GM20000 (cell line): ENCODE measurements at regions not wholly inside any gene's neighbourhood (a gene's known extent, or its start where the extent isn't known, plus 50 kb on each side); places are given as distances from the start of the nearest gene placed in this dataset.

Experiments used
- DNase-seq: peaks from one replicate; pipeline ENCODE4 v3.0.0; 2012; ENCODE audit warnings: low spot score
- CTCF ChIP-seq: IDR thresholded peaks from 2 replicates; pipeline ENCODE4 v1.5.1; 2012; ENCODE audit warnings: mild to moderate bottlenecking, control low read depth; ENCODE audit errors: extremely low read depth, missing control alignments

- no peak for TF ChIP-seq CTCF
- no peak for DNase-seq
Observed at GRCh38 chr7:69508736-69509135, 89.5 kb upstream of the AUTS2 start.

GRCh38 chr7:69510114-69510513 is 88.2 kb upstream of the AUTS2 start:
- TF ChIP-seq CTCF, result no peak
- no peak for DNase-seq

GRCh38 chr7:69515495-69516212 is 82.6 kb upstream of the AUTS2 start:
- no peak for TF ChIP-seq CTCF
- no peak for DNase-seq

- no peak for DNase-seq
- no peak for TF ChIP-seq CTCF
Observed at GRCh38 chr7:69516238-69516820, 81.9 kb upstream of the AUTS2 start.

- no peak for TF ChIP-seq CTCF
- DNase-seq, result no peak
Observed at GRCh38 chr7:69517985-69518704, 80.1 kb upstream of the AUTS2 start.

- DNase-seq, result no peak
- no peak for TF ChIP-seq CTCF
Observed at GRCh38 chr7:69518705-69519077, 79.6 kb upstream of the AUTS2 start.

- no peak for TF ChIP-seq CTCF
- no peak for DNase-seq
Observed at GRCh38 chr7:69526570-69526969, 71.7 kb upstream of the AUTS2 start.
